K562 (cell line): ENCODE measurements at regions not wholly inside any gene's neighbourhood (a gene's known extent, or its start where the extent isn't known, plus 50 kb on each side); places are given as distances from the start of the nearest gene placed in this dataset.

Source experiments
- FOSL1 ChIP-seq: fragments of 200-800 bp; sonication (Bioruptor generic); conservative IDR thresholded peaks from 2 replicates; pipeline ENCODE4 v1.6.1; 2016; ENCODE audit warnings: missing genetic modification characterization, missing compliant biosample characterization
- GABPA ChIP-seq: fragments of 200-800 bp; sonication (Bioruptor generic); conservative IDR thresholded peaks from 2 replicates; pipeline ENCODE4 v1.6.1; 2016; ENCODE audit warnings: low read depth, missing genetic modification characterization, missing compliant biosample characterization
- LEF1 ChIP-seq: fragments of 450-650 bp; IDR thresholded peaks from 2 replicates; pipeline ENCODE4 v1.6.1; 2016; ENCODE audit warnings: mild to moderate bottlenecking
- PBX2 ChIP-seq, 2 experiments: IDR thresholded peaks in 1 of 2; conservative IDR thresholded peaks in 1 of 2; 2 replicates each; pipeline ENCODE4 v1.6.1; 2016; ENCODE audit warnings: low read depth in 2 of 2, mild to moderate bottlenecking in 1 of 2, missing compliant biosample characterization in 1 of 2, missing genetic modification characterization in 1 of 2, moderate library complexity in 1 of 2
- PKNOX1 ChIP-seq: fragments of 450-650 bp; IDR thresholded peaks from 2 replicates; pipeline ENCODE4 v1.6.1; 2016
- POLR2A ChIP-seq: fragments of 450-650 bp; conservative IDR thresholded peaks from 2 replicates; pipeline ENCODE4 v1.6.1; 2016
- TRIM24 ChIP-seq, 2 experiments: fragments of 450-650 bp; IDR thresholded peaks; 2 replicates each; pipeline ENCODE4 v1.6.1; 2016
- ZBTB34 ChIP-seq: fragments of 250-450 bp; sonication (Bioruptor Pico); IDR thresholded peaks from 2 replicates; pipeline ENCODE4 v1.8.0; 2021; ENCODE audit warnings: mild to moderate bottlenecking, moderate library complexity
- ZNF311 ChIP-seq: fragments of 250-450 bp; sonication (Bioruptor Pico); IDR thresholded peaks from 2 replicates; pipeline ENCODE4 v1.4.0; 2020; ENCODE audit warnings: mild to moderate bottlenecking, moderate library complexity

DNA sequence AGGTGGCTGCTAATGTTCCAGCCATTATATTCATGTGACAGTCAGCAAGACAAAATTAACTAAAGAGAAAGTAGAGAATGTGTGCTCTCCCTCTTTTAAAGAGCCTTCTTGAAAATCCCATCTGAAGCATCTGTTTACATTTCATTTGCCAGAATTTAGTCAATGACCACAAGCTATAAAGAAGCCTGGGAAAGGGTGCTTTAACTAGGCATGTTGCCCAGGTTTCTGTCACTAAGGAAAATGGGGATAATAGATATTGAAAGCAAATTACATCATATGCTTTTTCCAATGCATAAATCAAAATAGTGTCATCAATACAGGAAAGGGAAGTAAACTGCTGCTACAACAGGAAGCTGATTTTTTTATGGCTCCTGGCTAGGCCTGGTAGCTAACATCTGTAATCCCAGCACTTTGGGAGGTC, 67.7 kb downstream of the ELAPOR2 start (continued):
- TF ChIP-seq PBX2 (CRISPR knock-in tag; IDR thresholded peaks at IDR 0.05; ENCODE audit: low read depth) (no peak), PBX2 (tag; conservative IDR thresholded peaks at IDR 0.05; ENCODE audit: low read depth) (peak; percentile 75), ZBTB34 (CRISPR knock-in tag) (no peak), FOSL1 (no peak), PKNOX1 (peak; percentile 54; the same call in 1 of the 2 replicates), ZNF311 (no peak), LEF1 (no peak), POLR2A (no peak), TRIM24 (IDR thresholded peaks at IDR 0.05) (0 out of 4 replicates have a peak, but pooled peaks of 1 of the 2 experiments have one; percentile 9), GABPA (tag) (peak; percentile 57)
